ENCODE measurements at regions not wholly inside any gene's neighbourhood (a gene's known extent, or its start where the extent isn't known, plus 50 kb on each side); places are given as distances from the start of the nearest gene placed in this dataset.

DNA sequence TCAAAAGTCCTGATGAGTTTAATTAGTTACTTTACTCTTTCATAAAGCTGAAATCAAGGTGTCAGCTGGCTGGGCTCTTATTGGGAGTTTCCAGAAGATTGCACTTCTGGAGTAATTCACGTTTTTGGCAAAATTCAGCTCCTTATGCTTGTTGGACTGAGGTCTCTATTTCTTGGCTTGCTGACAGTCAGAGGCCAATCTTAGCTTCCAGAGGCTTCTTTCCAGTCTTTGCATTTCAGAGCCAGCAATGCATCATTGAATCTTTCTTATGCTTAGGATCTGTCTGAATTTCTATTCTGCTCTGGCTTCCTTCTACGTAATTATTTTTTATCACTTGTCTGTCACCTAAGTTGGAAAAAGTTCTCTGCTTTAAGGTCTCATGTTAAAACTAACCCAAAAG is 91.4 kb upstream of the SYN3 start:
- Histone ChIP-seq H3K9ac (ENCODE audit: low read depth, low read length) (no peak overlapping the region), H3K4me2 (ENCODE audit: insufficient read depth, low read length) (no peak overlapping the region), H3K4me1 (ENCODE audit: insufficient read depth, low read length) (no peaks in the 10 kb centered on the region), H3K4me3 (ENCODE audit: low read depth in 1 of 2, low read length in 2 of 2) (no peak overlapping the region), H2AFZ (ENCODE audit: low read depth, low read length) (no peak overlapping the region), H3K27me3 (ENCODE audit: insufficient read depth, low read length, poor library complexity) (no peaks in the 10 kb centered on the region), H3K36me3 (ENCODE audit: insufficient read depth, low read length) (no peaks in the 10 kb centered on the region), H4K20me1 (ENCODE audit: insufficient read depth, low read length) (no peaks in the 10 kb centered on the region), H3K79me2 (ENCODE audit: insufficient read depth, low read length) (no peaks in the 10 kb centered on the region), H3K27ac (ENCODE audit: low read length) (no peak overlapping the region), H3K9me3 (ENCODE audit: insufficient read depth, low read length, severe bottlenecking) (no peaks in the 10 kb centered on the region)
- TF ChIP-seq, protein P1, sequence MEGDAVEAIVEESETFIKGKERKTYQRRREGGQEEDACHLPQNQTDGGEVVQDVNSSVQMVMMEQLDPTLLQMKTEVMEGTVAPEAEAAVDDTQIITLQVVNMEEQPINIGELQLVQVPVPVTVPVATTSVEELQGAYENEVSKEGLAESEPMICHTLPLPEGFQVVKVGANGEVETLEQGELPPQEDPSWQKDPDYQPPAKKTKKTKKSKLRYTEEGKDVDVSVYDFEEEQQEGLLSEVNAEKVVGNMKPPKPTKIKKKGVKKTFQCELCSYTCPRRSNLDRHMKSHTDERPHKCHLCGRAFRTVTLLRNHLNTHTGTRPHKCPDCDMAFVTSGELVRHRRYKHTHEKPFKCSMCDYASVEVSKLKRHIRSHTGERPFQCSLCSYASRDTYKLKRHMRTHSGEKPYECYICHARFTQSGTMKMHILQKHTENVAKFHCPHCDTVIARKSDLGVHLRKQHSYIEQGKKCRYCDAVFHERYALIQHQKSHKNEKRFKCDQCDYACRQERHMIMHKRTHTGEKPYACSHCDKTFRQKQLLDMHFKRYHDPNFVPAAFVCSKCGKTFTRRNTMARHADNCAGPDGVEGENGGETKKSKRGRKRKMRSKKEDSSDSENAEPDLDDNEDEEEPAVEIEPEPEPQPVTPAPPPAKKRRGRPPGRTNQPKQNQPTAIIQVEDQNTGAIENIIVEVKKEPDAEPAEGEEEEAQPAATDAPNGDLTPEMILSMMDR (IDR thresholded peaks at IDR 0.05; ENCODE audit: borderline replicate concordance, extremely low read depth, low read length, poor library complexity, severe bottlenecking): no peak
- no peak for TF ChIP-seq EZH2 (IDR thresholded peaks at IDR 0.05; ENCODE audit: borderline replicate concordance, low read depth, low read length, severe bottlenecking)
- ATAC-seq (ENCODE audit: insufficient read depth, low read depth) (no peak), DNase-seq (no peak)

DNA sequence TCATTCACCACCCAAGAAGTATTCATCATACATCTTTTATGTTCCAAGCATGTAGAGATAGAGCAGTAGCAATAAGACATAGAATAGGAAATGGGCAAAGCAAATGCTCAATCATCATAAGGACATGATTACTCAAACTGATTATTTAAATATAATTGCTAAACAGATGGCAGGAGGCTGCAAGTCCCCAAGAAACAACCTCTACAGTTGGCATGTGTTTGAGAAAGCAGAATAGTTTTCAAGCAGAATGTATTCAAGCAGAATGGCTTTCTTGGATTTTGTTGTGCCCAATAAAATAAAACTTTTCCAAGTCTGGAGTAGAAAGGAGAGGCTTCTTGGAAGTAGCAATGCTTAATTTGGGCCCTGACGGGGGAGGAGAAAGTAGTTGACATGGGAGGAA is 86.5 kb upstream of the SYN3 start:
- no peaks in the 10 kb centered on the region for H4K20me1 ChIP-seq (ENCODE audit: insufficient read depth, low read length)
- no peaks in the 10 kb centered on the region for H3K36me3 ChIP-seq (ENCODE audit: insufficient read depth, low read length)
- no peaks in the 10 kb centered on the region for H3K4me1 ChIP-seq (ENCODE audit: insufficient read depth, low read length)
- no peak overlapping the region for H3K4me2 ChIP-seq (ENCODE audit: insufficient read depth, low read length)
- DNase-seq: no peak
- H3K27ac ChIP-seq (ENCODE audit: low read length): no peak overlapping the region
- TF ChIP-seq, protein P1 (IDR thresholded peaks at IDR 0.05; ENCODE audit: borderline replicate concordance, extremely low read depth, low read length, poor library complexity, severe bottlenecking): no peak
- no peak for TF ChIP-seq EZH2 (IDR thresholded peaks at IDR 0.05; ENCODE audit: borderline replicate concordance, low read depth, low read length, severe bottlenecking)
- no peak overlapping the region for H3K9ac ChIP-seq (ENCODE audit: low read depth, low read length)
- no peaks in the 10 kb centered on the region for H3K9me3 ChIP-seq (ENCODE audit: insufficient read depth, low read length, severe bottlenecking)
- no peak overlapping the region for H3K4me3 ChIP-seq (ENCODE audit: low read depth in 1 of 2, low read length in 2 of 2)
- no peak for ATAC-seq (ENCODE audit: insufficient read depth, low read depth)
- no peaks in the 10 kb centered on the region for H3K27me3 ChIP-seq (ENCODE audit: insufficient read depth, low read length, poor library complexity)
- no peak overlapping the region for H2AFZ ChIP-seq (ENCODE audit: low read depth, low read length)
- H3K79me2 ChIP-seq (ENCODE audit: insufficient read depth, low read length): no peaks in the 10 kb centered on the region

DNA sequence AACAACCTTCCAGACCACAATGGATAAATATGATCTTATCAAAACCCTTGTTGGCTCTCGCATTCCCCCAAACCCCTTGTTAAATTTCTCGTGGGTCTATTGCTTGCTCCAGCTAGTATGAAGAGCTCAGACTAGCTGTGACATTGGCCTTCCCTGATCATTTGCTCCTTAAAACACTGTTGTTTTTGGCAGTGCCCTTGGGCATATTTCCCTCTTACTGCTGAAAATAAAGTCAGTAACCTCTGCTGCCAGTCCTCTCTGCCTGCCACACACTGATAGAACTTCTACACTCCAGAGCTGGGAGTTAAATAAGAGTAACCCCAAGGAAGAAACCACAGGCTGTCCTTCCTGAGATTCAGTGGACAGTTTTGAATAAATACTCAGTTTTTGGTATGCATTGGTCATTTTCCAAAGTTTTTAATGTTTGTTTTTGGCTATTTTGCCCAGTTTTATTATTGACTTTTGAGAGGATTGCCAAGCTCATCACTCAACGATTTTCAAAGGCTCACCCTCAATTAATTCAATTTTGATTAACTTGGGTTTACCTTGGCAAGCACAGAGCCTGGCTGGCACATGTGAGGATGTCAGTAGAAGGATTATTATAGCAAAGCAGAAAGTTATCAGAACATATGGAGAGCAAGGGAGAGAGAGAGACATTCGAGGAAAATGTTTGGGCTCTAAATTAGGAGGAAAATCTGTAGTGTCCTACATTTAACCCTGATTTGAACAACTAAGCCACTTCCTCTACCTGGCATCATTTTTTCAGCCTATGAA is 84.3 kb upstream of the SYN3 start:
- no peaks in the 10 kb centered on the region for H4K20me1 ChIP-seq (ENCODE audit: insufficient read depth, low read length)
- no peak overlapping the region for H3K9ac ChIP-seq (ENCODE audit: low read depth, low read length)
- no peak overlapping the region for H3K27ac ChIP-seq (ENCODE audit: low read length)
- TF ChIP-seq, protein P1 (IDR thresholded peaks at IDR 0.05; ENCODE audit: borderline replicate concordance, extremely low read depth, low read length, poor library complexity, severe bottlenecking): no peak
- no peak for TF ChIP-seq EZH2 (IDR thresholded peaks at IDR 0.05; ENCODE audit: borderline replicate concordance, low read depth, low read length, severe bottlenecking)
- no peaks in the 10 kb centered on the region for H3K79me2 ChIP-seq (ENCODE audit: insufficient read depth, low read length)
- H3K4me2 ChIP-seq (ENCODE audit: insufficient read depth, low read length): no peak overlapping the region
- no peaks in the 10 kb centered on the region for H3K36me3 ChIP-seq (ENCODE audit: insufficient read depth, low read length)
- H3K4me1 ChIP-seq (ENCODE audit: insufficient read depth, low read length): no peaks in the 10 kb centered on the region
- no peak overlapping the region for H2AFZ ChIP-seq (ENCODE audit: low read depth, low read length)
- no peaks in the 10 kb centered on the region for H3K9me3 ChIP-seq (ENCODE audit: insufficient read depth, low read length, severe bottlenecking)
- no peaks in the 10 kb centered on the region for H3K27me3 ChIP-seq (ENCODE audit: insufficient read depth, low read length, poor library complexity)
- DNase-seq (no peak), ATAC-seq (ENCODE audit: insufficient read depth, low read depth) (no peak)
- H3K4me3 ChIP-seq (ENCODE audit: low read depth in 1 of 2, low read length in 2 of 2): no peak overlapping the region
